ENCODE measurements at regions not wholly inside any gene's neighbourhood (a gene's known extent, or its start where the extent isn't known, plus 50 kb on each side); places are given as distances from the start of the nearest gene placed in this dataset.
"Not testable (repeated sequence)": the region's sequence is repeated elsewhere in the genome, so short reads cannot be mapped to it uniquely, and the experiment has no call there.

DNA sequence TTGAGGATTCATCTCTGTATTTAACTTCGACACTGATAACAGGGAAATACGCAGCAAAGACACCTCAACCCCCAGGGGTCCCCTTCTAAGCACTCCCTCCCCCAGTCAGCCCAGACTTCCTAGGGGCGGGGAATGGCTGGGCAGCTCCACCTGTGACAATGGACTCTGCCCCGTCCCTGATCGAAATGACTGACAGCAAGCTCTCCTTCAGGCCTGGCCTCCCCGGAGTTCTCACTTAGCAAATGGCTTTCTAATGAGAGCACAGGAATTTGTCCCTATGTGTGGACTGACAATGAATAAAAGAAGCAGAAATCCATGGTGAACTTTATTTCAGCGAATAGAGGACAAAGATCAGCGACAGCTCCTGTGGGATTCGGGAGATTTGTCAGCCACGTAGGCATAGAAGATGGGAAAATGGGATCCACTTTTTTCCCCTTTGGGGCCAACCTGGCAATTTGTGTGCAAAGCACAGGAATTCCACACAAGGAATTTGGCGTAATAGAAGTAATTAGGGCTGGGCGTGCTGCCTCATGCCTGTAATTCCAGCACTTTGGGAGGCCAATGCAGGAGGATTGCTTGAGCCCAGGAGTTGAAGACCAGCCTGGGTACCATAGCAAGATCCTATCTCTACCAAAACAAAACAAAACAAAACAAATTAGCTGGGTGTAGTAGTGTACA, 63.8 kb downstream of the TNFAIP2 start:
- DNase-seq, result no peak

- DNase-seq, result no peak
Observed at GRCh38 chr14:103187911-103188310, 64.7 kb downstream of the TNFAIP2 start.

- DNase-seq, result peak; percentile 5
Observed at GRCh38 chr14:103188810-103189480, 65.7 kb downstream of the TNFAIP2 start.

- DNase-seq, result no peak
Observed at GRCh38 chr14:103189481-103190470, 66.5 kb downstream of the TNFAIP2 start.

DNA sequence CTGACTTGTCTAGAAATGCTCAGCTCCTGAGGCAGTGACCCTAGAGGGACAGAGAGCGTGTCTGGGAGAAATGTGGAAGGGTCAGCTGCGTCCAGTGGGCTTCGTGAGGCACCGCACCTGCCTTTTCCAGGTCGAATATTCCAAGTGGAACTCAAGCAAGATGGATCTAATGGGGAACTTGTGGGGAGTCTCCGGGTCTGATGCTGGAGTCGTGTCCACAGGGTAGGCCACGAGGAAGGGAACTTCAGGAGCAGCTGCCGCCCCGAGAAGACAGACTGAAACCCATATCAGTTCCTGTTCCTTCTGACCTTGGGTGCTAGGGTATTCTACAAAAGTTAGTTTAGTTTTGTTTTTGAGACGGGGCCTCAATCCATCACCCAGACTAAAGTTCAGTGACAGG, 67.5 kb downstream of the TNFAIP2 start:
- DNase-seq, result no peak

DNA sequence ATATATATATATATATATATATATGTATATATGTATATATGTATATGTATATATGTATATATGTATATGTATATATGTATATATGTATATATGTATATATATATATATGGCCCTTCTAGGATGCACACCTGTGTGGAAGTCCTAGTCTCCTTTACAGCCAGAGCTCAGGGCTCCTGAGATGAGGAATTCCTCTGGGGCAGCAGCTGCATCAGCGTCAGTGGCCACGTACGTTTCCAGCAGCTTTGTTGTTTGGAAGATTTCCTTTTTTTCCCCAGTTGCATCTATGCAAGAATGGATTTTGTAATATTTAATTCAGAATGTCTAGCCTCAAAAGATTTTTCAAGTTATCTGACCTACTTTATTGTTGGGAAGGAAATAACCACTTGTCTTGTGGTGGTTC, 68.6 kb downstream of the TNFAIP2 start:
- DNase-seq, result no peak

- no peak for DNase-seq
Observed at GRCh38 chr14:103192246-103192840, 69.1 kb downstream of the TNFAIP2 start.

GRCh38 chr14:103192861-103193260, 69.6 kb downstream of the TNFAIP2 start:
- not testable (repeated sequence) for DNase-seq

GRCh38 chr14:103193491-103193890, 70.2 kb downstream of the TNFAIP2 start:
- not testable (repeated sequence) for DNase-seq

GRCh38 chr14:103194256-103195045, 71.2 kb downstream of the TNFAIP2 start:
- no peak for DNase-seq

DNA sequence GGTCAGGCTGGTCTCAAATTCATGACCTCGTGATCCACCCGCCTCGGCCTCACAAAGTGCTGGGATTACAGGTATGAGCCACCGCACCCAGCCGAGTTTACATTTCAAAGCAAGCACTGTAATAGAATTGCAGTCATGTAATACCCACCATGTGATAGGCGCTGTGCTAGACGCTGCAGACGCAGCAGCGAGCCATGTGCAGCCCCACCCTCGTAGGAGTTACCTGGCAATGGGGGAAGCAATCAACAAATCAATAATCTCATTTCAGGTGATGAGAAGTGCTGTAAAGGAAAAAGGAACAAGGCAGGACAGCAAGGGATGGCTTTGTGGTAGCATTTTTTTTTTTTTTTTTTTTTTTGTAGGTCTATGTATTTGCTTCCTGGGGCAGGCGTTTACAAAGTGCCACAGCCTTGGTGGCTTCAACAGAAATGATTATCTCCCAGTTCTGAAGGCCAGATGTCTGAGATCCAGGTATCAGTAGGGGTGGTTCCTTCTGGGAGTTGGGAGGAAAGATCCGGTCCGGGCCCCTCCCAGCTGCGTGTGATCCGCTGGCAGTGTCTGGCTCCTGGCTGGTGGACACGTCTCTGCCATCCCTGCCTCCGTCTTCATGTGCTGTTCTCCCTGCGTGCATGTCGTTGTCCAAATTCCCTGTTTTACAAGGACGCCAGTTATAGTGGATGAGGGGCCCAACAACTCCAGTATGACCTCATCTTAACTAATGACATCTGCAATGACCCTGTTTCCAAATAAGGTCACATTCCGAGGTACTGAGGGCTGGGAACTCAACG, 72.8 kb downstream of the TNFAIP2 start:
- no peak for DNase-seq

DNA sequence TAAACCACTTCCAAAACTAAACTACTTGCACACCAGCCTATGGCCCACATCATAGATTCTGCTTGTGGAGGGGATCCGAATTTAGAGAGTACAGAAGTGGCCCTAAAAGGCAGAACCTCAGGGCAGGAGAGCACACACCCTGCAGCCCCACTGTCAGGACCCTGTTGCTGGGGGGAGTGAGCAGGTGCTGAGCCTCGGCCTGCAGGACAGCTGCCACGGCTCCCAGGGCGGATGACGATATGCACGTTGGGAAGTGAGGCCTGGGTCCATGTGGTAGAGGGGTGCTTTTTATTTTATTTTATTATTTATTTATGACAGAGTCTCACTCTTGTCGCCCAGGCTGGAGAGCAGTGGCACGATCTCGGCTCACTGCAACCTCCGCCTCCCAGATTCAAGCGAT, 73.5 kb downstream of the TNFAIP2 start:
- DNase-seq, result no peak

DNA sequence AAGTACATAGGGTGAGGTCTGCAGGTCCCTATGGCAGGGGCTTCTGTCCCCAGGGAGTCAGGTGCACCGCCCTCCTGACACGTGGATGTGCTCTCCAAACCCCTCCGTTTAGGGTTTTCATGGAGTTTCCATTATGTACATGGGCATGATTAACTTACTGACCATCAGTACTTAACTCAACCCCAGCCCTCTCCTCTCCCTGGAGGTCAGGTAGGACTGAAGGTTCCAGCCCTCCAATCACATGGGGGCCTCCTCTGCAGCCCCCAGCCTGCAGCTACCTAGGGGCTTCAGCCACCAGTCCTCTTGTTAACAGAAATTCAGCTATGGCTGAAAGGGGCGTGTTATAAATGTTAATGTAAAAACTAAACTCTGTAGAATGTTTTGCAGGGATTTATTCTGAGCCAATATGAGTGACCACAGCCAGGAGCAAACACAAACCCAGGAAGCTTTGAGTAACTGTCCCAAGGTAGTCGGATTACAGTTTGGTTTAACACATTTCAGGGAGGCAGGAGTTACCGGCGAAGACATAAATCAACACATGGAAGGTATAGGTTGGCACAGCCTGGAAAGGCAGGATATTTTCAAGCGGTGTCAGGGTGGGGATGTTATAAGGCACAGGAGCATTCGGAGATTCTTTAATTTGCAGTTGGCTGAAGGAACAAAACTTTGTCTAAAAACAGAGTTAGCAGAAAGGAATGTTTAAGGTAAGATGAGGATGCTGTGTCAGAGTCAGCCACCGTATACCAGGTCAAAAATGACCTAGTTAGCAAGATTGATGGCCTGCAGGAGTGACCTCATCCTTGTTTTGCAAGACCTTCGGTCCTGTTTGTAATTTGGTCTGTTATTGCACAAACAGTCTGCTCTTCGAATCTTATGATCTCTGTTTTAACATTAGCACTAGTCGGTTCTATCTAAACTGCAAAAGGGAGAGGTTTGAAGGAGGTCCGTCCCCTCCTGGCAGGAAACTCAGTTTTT, 75.2 kb downstream of the TNFAIP2 start:
- DNase-seq, result no peak

- no peak for DNase-seq
Observed at GRCh38 chr14:103199124-103199523, 75.9 kb downstream of the TNFAIP2 start.

- DNase-seq, result no peak
Observed at GRCh38 chr14:103201801-103202200, 78.5 kb downstream of the TNFAIP2 start.

DNA sequence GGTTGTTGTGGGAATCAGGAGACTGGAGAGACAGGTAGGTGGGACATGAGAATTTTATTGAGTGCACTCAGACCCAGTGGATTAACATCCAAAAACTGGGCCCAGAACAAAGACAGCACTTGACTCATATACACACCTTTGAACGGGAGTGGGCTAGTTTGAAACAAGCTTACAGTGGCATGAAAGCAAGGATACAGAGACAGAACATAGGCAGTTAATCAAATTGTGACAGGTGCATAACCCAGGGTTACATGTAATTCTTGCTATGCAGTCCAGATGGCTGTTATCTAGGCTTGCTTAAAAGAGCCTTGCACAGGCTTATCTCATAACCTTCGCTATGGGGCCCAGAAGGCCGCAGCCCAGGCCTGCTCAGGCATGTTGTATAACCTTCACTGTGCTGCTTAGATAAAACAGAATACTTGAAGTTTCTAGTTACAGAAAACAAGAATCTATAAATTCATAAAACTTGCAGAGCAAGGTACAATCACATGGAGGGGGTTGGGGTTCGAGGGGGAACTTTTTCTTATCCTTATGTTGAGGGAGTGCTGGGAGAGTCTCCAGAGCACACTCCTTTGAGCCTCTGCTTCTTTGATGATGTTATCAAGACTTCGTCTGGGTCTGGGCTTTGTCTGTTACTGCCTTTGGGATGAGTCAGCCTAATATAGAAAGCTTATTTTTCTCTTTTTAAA, 81.7 kb downstream of the TNFAIP2 start:
- DNase-seq, result no peak

DNA sequence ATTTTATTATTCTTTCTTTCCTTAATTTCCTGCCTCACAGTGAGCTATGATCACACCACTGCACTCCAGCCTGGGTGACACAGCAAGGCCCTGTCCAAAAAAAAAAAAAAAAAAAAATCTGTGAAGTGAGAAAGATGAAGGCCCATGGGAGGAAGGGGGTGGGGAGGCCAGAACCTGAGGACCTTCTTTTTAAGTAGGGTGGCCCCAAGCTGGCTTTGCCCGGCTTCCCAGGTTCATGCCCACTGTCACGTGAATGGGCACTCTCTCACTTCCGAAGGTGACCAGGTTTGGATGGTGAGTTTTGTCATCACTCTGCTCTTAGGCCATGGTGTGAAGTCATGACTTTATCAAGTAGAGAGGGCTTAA, 82.3 kb downstream of the TNFAIP2 start:
- DNase-seq, result no peak

DNA sequence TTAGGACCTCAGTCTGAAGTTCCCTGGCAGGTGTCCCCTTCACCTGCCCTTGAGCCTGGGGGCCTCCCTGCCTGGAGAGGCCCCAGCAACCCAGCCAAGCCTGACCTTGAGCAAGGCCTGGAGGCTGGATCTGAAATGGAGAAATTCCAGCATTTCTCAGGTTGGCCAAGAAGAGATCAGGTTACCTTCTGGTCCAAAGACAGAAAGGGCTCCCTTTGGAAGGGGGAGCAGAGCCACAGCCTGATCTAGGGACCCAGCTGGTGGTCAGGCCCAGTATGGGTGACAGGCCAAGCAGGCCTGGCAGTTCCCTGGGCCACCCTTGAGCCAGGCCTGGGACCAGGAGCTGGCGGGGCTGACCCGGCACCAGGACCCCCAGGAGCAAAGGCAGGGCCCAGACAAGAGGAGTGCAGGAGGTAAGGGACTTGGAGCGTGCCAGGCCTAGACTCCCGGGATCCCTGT, 82.8 kb downstream of the TNFAIP2 start:
- DNase-seq, result no peak

- DNase-seq, result no peak
Observed at GRCh38 chr14:103206836-103207387, 83.7 kb downstream of the TNFAIP2 start.
